Muscle of back (tissue), 3 donors: ENCODE measurements at regions not wholly inside any gene's neighbourhood (a gene's known extent, or its start where the extent isn't known, plus 50 kb on each side); places are given as distances from the start of the nearest gene placed in this dataset.

ENCODE experiments used
- DNase-seq, 3 donors: peaks; one replicate each; pipeline versions ENCODE4 v3.0.0 to v3.0.0-alpha.2; 2013

DNA sequence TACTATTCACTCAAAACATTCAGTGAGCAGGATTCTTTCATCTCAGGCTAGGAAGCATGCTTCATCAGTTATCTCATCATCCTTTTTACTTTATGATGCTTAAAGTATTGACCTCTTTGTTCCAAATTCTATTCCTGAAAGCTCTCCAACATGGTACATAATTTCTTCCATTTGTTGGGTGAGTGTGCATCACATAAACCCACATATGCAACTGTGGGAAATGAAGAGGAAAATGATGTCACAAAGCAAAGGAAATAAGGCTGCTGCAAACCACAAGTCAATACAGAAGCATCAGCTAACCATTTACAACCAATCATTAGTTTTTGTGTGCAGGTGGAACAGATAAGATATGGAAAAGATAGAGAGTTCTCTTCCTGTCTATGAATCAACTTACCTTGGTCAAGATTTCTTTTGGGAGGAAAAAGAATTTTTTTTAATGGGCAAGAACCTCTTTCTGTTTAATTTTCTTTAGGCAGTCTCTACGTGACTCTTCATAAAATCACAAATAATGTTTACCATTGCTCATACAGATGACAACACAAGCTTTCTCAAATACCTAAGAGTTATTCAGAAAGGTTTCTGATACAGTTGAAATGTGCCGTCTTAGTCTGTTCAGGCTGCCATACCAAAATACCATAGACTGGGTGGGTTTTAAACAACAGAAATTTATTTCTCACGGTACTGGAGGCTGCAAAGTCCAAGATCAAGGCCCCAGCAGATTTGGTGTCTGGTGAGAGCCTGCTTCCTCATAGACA is 259.9 kb downstream of the ADGRG6 start:
- DNase-seq: no peak

DNA sequence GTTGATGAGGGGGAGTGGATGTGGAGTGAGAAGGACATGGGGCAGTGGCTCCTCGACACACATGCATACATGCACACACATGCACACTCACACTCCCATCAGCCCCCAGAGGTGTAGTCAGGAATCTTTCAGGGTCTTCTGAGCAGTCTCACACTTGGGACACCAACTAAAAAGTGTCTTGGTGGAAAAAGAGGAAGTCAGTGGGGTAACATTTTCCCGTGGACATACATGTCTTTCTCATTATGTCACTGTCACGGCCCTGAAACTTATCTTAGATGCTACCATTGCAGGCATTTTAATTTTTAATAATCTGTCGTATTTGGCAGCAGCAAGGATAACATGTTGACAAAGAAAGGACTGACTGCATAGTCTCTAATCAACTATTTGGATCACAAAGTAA is 261.1 kb downstream of the ADGRG6 start:
- DNase-seq: no peak

GRCh38 chr6:142566628-142567396 is 265.0 kb downstream of the ADGRG6 start:
- DNase-seq: peak; percentile 32 to 79 (median 73)

DNA sequence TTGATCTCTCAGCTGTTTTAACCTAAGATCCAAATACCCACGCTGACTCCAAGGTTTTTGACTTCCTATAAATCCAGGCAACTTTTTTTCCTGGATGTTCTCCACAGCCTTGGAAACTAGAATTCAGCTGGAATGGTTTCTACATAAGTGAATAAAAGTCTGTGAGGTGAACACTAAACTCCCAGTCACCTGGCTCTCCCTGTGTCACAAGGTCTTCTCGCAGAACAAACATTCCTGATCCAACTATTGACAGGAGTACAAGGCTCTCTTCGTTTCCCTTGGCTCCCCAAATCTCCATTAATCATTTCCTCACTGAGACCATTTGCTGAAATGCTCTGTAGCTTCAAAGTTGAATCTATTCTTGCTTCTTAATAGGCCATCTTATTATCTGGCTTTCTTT is 265.7 kb downstream of the ADGRG6 start:
- DNase-seq: peak in 2 of 3 donors; percentile 73 to 81

GRCh38 chr6:142568857-142569597 is 267.2 kb downstream of the ADGRG6 start:
- DNase-seq: peak in 2 of 3 donors; percentile 21 to 22

GRCh38 chr6:142569676-142570075 is 267.9 kb downstream of the ADGRG6 start:
- DNase-seq: no peak

- DNase-seq: no peak
These were observed 268.4 kb downstream of the ADGRG6 start for GRCh38 chr6:142570221-142570671.

DNA sequence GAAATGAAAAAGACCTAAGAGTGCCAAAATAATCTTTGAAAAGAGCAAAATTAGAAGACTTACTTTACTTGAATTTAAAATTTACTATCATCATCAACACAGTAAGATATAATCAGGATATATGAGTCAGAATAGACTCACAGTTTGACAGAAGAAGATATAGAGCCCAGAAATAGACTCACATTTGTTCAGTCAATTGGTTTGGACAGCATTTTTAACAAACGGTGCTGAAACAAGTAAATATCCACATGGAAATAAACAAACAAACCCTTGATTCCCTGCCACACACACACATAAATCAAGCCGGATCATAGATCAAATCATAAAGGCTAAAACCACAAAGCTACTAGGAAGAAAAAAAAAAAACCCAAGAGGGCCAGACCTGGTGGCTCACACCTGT is 291.1 kb downstream of the ADGRG6 start:
- DNase-seq: no peak

DNA sequence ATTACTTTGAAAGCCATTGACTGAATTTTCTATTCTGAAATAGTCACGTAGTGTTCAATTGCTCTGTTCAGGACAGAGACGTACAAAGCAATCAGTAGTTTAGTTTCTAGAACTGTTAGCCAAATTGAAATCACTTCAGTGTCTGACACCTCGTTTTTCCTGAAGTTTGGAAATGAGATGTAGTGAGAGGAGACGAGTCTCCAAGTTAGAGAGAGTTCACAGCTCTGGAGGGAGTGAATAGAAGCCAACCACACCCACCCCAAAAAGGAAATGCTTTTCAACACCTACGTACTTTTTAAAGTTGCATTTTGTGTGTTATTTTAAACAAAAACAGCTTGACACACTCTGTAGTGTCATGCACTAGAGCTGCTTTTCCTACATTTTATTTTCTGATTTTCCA is 296.0 kb downstream of the ADGRG6 start:
- no peak for DNase-seq

GRCh38 chr6:142601427-142601826 is 299.6 kb downstream of the ADGRG6 start:
- DNase-seq: no peak

GRCh38 chr6:142602972-142603371 is 301.2 kb downstream of the ADGRG6 start:
- DNase-seq: no peak

GRCh38 chr6:142605922-142606485 is 304.2 kb downstream of the ADGRG6 start:
- peak in 1 of 3 donors; percentile 9 for DNase-seq

DNA sequence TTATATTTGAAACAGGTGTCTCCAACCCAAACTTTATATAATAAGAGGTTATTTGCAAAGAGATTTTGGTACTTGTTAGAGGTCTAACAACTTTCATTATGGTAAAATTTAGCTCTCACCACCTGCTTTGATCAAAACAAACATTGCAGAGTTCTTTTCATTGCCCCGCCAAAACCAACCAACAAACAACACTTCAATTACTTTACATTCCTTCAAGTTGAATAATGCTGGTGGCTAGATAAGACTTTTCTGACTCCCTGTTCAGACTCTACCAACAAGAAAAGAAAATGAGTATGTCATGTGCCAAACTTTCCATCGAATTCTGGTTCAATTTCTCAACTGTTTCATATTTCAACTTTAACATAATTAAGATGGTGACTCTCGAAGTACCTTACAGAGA is 311.1 kb downstream of the ADGRG6 start:
- DNase-seq: no peak

GRCh38 chr6:142613981-142614380 is 312.2 kb downstream of the ADGRG6 start:
- no peak for DNase-seq

DNA sequence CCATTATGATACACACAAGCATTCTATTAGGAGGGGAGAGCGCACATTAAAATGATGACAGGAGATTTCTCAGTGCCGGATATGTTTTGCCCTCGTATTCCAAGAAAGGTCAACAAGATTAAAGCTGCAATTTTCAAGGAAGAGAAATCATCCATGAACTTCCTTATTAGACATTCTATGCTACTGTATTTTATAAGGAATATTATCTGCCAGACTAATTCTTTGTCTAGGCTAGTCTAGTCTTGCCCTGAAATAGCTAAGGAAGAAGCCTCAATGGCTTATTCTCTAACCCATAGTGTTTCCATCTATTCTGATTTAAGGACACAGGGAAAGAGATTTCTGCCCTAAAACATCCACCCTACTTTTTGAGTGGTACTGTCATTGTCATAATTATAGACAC is 315.4 kb downstream of the ADGRG6 start:
- DNase-seq: no peak

DNA sequence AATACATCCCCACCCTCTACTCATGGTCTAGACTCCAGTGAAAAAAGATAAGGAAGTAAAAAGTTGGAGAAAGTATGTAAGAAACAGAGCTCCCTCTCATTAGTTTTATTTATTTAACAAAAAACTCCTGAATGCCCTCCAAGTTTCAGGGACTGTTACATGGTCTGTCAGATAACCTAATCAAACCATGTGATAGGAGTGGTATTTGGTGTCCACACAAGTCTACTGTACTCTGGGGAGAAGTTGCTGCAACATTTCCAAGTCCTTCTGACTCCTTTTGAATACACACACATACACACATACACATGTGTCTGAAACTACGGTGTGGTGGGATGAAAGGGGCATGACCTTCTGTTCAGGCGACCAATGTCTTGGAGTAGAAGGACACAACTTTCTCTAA is 320.0 kb downstream of the ADGRG6 start:
- DNase-seq: no peak

DNA sequence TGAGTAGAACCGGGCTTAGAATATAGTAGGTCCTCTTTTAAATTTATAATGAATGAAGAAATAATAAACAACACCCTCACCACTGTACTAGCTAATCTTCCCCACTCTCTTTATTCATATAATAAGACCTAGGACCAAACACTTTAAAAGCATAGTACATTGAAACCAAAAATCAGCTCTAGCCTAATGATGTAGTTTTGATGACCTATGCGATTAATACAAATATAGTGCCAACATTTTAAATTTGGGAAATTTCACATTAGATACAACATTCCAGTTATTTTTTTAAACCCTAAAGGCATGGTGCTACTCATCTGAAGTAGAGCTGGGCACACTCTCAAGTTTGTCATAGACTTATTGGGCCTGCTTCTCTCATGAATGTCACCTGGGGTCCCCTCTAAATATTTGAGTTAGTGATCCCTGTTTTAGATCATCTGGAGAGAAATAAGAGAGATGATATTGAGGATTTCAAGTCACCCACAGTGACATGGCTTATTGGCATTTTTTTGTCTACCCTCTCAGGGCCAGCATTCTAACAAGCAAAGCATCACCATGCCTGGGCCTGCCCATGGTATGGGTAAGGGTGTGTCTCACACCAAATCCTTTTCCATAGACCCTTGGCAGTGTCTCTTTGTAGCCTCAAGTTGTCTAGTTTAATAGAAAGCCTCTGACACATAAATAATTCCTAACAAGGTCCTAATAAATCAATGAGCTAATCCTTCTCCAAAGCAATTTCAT is 319.8 kb downstream of the HIVEP2 start:
- no peak for DNase-seq

DNA sequence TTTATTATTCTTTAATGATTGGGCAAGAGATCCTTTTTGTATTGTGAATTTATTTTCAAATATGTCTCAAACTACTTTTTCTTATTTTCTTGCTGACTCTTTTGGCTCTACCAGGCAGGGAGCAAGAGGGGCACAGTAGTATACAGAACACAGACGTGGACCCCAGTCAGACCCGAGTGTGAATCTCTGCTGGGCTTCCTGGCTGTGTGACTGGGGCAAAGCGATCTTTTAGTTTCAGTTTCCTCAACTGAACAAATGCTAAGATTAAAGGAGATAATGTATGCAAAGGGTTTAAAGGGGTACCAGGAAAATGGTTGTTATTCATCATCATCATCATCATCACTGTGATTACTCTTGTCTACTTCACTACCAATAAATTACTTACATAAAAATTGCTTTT is 317.5 kb downstream of the HIVEP2 start:
- no peak for DNase-seq

- DNase-seq: no peak
These were observed 313.2 kb downstream of the HIVEP2 start for GRCh38 chr6:142631517-142632385.

GRCh38 chr6:142633317-142633716 is 311.7 kb downstream of the HIVEP2 start:
- DNase-seq: no peak
